HG03039 (cell line): ENCODE measurements at regions not wholly inside any gene's neighbourhood (a gene's known extent, or its start where the extent isn't known, plus 50 kb on each side); places are given as distances from the start of the nearest gene placed in this dataset.

ENCODE experiments used
- ATAC-seq: cut with Tn5 transposase; IDR thresholded peaks from one replicate; pipeline ENCODE4 v1.9.1; 2021; ENCODE audit warnings: mild to moderate bottlenecking, moderate library complexity; ENCODE audit not compliant: unreplicated experiment

GRCh38 chr18:56235481-56236013, 402.8 kb downstream of the TXNL1 start:
- peak; percentile 88 for ATAC-seq

DNA sequence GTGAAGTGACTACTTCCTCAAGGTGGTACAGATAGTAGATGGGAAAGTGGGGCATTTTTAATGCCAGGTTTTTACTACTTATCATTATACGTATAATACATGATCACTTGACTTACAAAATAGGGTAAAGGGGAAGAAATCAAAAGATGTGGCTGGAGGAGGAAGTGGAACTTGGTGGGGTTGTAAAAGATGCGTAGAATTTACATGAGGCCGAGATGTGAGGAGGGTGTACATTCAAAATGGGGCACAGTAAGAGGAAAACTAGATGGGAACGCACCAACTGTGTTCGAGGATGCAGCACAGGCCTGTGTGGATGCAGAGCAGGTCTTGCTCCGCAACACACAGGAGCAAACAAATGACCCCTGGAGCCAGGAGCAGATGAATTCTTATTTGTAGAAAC, 403.3 kb downstream of the TXNL1 start:
- ATAC-seq, result no peak

DNA sequence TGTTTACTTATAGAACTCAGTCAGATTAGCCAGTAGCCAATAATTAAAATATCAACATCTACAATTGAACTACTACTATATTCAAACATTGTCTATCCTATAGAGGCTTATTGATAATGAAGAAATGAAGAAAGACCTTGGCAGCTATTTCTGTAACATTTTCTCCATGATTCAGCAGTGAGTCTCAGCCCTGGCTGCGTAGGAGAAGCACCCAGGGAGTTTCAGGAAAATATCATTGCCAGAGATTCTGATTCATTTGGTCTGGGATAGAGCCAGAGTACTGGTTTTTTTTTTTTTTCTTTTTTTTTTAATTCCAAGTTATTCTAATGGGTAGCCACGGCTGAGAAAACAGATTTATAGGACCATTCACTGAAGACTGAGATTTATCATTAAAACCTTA, 404.8 kb downstream of the TXNL1 start:
- no peak for ATAC-seq

GRCh38 chr18:56226025-56226424, 412.4 kb downstream of the TXNL1 start:
- ATAC-seq, result no peak

DNA sequence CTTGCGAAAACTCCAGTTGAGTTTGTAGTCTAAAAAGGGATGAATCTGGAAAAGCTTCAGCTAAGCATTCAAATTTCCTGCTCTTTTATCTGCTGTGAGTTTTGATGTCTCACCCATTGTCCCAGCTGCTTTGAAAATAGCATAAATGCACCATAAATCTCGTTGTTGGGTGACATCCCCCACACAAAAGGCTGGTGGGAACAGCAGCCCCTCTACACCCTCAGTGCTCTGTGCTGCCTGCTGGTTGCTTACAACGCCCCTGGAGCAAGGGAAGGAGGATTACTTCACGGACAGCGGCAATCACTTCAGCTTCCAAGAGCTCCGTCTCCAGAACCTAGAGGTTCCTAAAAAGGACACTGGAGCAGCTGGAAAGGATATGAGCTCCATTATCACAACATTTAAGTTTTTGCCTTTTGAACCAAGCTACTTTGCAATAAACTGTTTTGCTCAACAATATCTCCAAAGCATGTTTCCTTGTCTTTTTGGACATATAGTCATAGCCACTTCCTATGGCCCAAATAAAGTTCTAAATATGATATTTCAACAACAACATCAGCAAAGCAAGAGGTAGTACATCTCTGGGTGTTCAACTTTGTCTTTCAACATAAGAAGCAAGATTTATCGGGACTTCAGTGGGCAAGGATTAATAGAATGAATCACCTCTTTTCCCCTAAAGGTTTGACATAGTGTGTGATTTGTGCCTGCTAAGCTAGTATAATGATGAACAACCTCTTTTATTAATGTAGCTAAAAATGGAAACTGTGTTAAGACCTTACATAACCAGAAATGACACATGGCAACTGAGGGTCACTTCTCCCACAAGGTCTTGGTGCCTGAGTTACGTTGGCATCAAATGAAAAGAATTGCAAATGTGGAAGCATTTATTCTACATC, 413.5 kb downstream of the TXNL1 start:
- ATAC-seq, result no peak

- ATAC-seq, result no peak
Measured at GRCh38 chr18:56221195-56222065, 417.0 kb downstream of the TXNL1 start.

GRCh38 chr18:56217406-56217805, 421.0 kb downstream of the TXNL1 start:
- no peak for ATAC-seq

DNA sequence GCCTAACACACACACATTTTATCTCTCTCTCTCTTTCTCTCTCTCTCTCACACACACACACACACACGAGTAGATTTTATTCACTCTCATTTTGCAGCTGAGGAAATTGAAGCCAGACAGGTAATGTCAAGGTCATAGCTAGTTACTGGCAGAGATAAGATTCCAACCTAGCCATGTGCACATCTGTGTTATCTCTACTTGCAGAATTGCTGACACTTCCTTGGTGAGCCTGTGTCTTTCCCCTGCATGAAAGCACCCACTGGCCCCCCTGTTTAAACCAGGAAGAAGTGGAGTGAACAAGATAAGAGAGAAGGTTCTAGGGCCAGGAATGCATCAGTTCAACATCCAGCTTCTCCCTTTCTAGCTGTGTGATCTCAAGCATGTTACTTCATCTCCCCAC, 423.7 kb downstream of the TXNL1 start:
- ATAC-seq, result no peak

GRCh38 chr18:56210520-56210919, 427.9 kb downstream of the TXNL1 start:
- no peak for ATAC-seq

- ATAC-seq, result no peak
Measured at GRCh38 chr18:56207989-56208388, 430.4 kb downstream of the TXNL1 start.

GRCh38 chr18:56204052-56204451, 434.3 kb downstream of the TXNL1 start:
- no peak for ATAC-seq

DNA sequence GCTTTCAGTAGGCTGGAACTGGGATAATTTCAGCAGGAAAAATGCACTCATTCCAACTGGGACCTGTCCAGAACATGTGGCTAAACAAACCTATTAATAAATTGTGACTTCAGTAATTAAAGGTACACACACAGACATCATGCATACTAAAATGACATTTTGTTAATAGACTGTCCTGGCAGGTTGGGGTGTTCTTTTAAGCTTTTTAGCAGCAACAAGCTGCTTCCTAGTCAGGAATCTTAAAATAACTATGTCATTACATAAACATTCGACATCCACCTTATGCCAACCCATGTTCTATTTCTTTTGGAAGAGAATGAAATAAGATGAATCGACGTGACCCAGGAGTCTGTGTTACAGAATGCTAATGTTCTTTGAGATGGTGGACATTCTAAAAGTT, 435.7 kb downstream of the TXNL1 start:
- no peak for ATAC-seq

GRCh38 chr18:56200381-56200911, 437.9 kb downstream of the TXNL1 start:
- ATAC-seq, result no peak

DNA sequence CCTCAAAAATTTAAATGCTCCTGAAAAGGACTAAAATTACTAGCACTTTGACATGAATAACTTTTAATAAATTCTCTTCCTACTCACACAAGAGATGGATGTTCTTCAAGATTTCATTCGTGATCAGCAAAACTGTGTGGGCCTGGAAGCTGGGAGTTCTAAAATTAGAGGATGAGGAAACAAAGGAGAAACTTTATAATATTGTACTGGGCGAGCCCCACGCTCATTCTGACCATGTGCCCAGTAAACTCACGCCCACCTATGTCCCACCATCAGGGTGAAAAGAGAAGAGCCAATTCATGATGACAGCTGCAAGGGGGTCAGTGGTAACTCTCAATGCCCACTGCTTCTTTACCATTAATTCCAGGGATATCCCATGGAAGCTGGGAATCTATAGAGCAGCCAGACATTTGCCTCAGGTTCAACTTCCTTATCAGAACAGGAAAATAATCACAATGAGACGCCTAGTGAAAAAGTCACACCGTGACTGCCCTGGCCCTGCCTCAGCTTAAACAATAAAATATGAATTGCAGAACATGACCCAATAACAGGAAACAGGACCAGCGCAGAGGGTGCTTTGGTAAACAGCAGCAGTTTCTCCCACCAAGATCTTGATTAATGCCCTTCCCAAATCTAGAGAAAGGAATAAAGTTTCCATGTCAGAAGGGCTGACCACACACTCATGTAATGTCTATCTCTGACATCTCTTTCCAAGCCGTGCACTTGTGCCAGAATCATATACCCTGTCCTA, 438.6 kb downstream of the TXNL1 start:
- ATAC-seq, result no peak

- peak; percentile 93 for ATAC-seq
Measured at GRCh38 chr18:56197241-56197859, 441.0 kb downstream of the TXNL1 start.

GRCh38 chr18:56196495-56197225, 441.7 kb downstream of the TXNL1 start:
- no peak for ATAC-seq

DNA sequence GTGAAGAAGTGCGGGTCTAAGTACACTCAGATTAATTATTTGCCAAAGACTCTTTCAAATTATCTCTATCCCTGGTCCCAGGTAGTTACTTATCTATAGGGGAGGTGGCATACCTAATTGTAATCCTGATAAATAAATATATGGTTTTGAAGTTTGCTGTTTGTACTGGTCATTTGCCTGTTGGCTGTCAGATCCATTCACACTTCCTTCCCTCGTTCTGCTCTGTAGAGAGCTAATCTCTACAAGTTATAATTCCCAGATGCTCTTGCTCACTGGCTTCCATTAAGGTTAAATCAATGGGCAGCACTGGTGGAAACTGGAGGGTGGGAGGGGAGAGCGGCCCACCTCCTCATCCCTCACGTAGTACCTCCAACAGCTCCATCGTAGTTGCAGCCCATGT, 447.1 kb downstream of the TXNL1 start:
- ATAC-seq, result no peak

GRCh38 chr18:56189615-56190014, 448.8 kb downstream of the TXNL1 start:
- ATAC-seq, result no peak

DNA sequence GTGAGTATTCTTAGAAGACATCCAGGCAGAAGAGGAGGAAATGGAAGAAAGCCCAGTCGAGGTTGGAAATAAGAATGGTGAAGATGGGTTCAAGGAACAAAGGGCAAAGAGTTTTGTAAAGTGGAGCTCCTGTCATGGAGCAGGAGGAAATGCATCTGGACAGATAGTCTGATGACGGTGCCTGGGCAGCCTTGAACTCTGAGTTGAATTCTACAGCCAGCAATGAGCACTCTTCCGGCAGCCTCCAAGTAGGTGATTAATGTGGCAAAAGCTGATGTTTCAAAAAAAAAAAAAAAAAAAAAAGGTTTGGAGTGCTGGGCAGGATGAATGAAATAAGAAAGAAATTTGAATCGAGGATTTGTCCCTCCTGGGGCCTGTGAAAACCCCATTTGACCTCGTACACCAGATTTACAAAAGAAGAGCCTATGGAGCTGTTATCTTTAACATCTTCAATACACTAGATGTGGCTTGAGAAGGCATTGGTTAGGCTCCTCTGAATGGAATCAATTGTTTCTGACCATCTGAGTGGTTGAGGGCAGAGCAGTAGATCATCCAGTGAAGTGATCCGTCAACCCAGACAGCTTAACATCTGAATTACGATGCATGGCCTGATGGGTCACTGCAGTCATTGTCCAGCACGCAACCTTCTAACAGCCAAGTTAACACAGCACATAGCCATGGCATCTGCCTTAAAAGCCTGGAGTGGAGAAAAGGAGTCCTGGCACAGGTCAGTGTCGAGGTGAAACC, 449.7 kb downstream of the TXNL1 start:
- no peak for ATAC-seq
